ENCODE measurements at regions not wholly inside any gene's neighbourhood (a gene's known extent, or its start where the extent isn't known, plus 50 kb on each side); places are given as distances from the start of the nearest gene placed in this dataset.

- TF ChIP-seq, protein P1, sequence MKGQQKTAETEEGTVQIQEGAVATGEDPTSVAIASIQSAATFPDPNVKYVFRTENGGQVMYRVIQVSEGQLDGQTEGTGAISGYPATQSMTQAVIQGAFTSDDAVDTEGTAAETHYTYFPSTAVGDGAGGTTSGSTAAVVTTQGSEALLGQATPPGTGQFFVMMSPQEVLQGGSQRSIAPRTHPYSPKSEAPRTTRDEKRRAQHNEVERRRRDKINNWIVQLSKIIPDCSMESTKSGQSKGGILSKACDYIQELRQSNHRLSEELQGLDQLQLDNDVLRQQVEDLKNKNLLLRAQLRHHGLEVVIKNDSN (IDR thresholded peaks at IDR 0.05; ENCODE audit: borderline replicate concordance, extremely low read length, insufficient read depth, low read depth, low read length) = no peak
- TF ChIP-seq SMAD1 (IDR thresholded peaks at IDR 0.05; ENCODE audit: low read depth, partially characterized antibody) (no peak), CHD2 (IDR thresholded peaks at IDR 0.05; ENCODE audit: borderline replicate concordance, low read depth, low read length) (no peak), POLR2A (IDR thresholded peaks at IDR 0.05; ENCODE audit: low read depth, low read length) (no peak), GABPA (IDR thresholded peaks at IDR 0.05; ENCODE audit: low read depth) (no peak), MTA2 (IDR thresholded peaks at IDR 0.05; ENCODE audit: low read depth) (no peak), NR2C2 (IDR thresholded peaks at IDR 0.05; ENCODE audit: borderline replicate concordance, control insufficient read depth, insufficient read length, low read depth) (no peak), EP300 (IDR thresholded peaks at IDR 0.05; ENCODE audit: borderline replicate concordance in 1 of 2, control insufficient read depth in 1 of 2, low read depth in 2 of 2, low read length in 2 of 2) (no peak), JUNB (IDR thresholded peaks at IDR 0.05) (no peak), MXI1 (IDR thresholded peaks at IDR 0.05; ENCODE audit: low read depth, low read length) (no peak), SPI1 (IDR thresholded peaks at IDR 0.05; ENCODE audit: borderline replicate concordance, insufficient read depth, low read depth, low read length) (no peak), EZH2 (IDR thresholded peaks at IDR 0.05; ENCODE audit: borderline replicate concordance, control insufficient read depth, low read depth, low read length) (no peak), FOXK2 (IDR thresholded peaks at IDR 0.05) (no peak)
- TF ChIP-seq, protein P2, sequence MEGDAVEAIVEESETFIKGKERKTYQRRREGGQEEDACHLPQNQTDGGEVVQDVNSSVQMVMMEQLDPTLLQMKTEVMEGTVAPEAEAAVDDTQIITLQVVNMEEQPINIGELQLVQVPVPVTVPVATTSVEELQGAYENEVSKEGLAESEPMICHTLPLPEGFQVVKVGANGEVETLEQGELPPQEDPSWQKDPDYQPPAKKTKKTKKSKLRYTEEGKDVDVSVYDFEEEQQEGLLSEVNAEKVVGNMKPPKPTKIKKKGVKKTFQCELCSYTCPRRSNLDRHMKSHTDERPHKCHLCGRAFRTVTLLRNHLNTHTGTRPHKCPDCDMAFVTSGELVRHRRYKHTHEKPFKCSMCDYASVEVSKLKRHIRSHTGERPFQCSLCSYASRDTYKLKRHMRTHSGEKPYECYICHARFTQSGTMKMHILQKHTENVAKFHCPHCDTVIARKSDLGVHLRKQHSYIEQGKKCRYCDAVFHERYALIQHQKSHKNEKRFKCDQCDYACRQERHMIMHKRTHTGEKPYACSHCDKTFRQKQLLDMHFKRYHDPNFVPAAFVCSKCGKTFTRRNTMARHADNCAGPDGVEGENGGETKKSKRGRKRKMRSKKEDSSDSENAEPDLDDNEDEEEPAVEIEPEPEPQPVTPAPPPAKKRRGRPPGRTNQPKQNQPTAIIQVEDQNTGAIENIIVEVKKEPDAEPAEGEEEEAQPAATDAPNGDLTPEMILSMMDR (IDR thresholded peaks at IDR 0.05 in 2 of 3, conservative IDR thresholded peaks at IDR 0.05 in 1 of 3; ENCODE audit: control insufficient read depth in 2 of 3, extremely low read depth in 1 of 3, insufficient read depth in 1 of 3, low read depth in 3 of 3, low read length in 3 of 3) = no peak
These were observed 183.7 kb downstream of the TMTC3 start for GRCh38 chr12:88325816-88326189.
